GM12892 (cell line): ENCODE measurements at regions not wholly inside any gene's neighbourhood (a gene's known extent, or its start where the extent isn't known, plus 50 kb on each side); places are given as distances from the start of the nearest gene placed in this dataset.

Experiments
- POLR2A ChIP-seq: IDR thresholded peaks from 2 replicates; pipeline ENCODE4 v1.6.1; 2011; ENCODE audit warnings: low read depth, low read length, control low read depth
- POLR2AphosphoS5 ChIP-seq: IDR thresholded peaks from 2 replicates; pipeline ENCODE4 v1.6.1; 2011; ENCODE audit warnings: low read depth, low read length, control low read depth

DNA sequence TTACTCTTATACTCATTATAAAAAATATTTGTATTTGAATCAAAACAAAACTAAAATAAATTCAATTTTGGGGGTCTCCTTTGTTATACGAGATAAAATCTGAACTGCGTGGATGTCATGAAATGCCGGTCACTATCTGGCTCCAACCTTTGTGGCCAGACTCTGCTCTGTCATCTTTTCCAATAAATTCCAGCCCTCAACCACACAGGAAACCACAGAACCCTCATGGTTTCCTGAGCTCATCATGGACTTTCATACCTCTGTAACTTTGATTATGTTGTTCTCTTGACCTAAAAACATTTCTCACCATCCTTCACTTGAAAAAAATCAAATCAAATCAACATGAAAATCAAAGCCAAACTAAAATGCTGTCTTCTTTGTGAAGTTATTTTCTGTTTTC, 724.7 kb downstream of the METTL4 start:
- TF ChIP-seq POLR2A (no peak), POLR2AphosphoS5 (no peak)
